Esophagus squamous epithelium (tissue), 4 donors: ENCODE measurements at regions not wholly inside any gene's neighbourhood (a gene's known extent, or its start where the extent isn't known, plus 50 kb on each side); places are given as distances from the start of the nearest gene placed in this dataset.

ENCODE experiments used
- CTCF ChIP-seq, 6 experiments: fragments of 450-650 bp in 4 of 6; fragments of 200-600 bp in 2 of 6; sonication (generic) in 2 of 6; IDR thresholded peaks; one replicate each; pipeline ENCODE4 v1.5.1; 2016 to 2019; ENCODE audit warnings: antibody characterized with exemption in 6 of 6, mild to moderate bottlenecking in 4 of 6, moderate library complexity in 4 of 6
- POLR2A ChIP-seq, 4 donors: fragments of 450-650 bp; IDR thresholded peaks; one replicate each; pipeline ENCODE4 v1.6.1; 2017; ENCODE audit warnings: antibody characterized with exemption in 4 of 4, mild to moderate bottlenecking in 4 of 4, moderate library complexity in 3 of 4

GRCh38 chr3:3342141-3342540 is 162.7 kb upstream of the CRBN start:
- no peak for TF ChIP-seq POLR2A (IDR thresholded peaks at IDR 0.05)
- TF ChIP-seq CTCF (IDR thresholded peaks at IDR 0.05) = no peak
